ENCODE measurements at regions not wholly inside any gene's neighbourhood (a gene's known extent, or its start where the extent isn't known, plus 50 kb on each side); places are given as distances from the start of the nearest gene placed in this dataset.

DNA sequence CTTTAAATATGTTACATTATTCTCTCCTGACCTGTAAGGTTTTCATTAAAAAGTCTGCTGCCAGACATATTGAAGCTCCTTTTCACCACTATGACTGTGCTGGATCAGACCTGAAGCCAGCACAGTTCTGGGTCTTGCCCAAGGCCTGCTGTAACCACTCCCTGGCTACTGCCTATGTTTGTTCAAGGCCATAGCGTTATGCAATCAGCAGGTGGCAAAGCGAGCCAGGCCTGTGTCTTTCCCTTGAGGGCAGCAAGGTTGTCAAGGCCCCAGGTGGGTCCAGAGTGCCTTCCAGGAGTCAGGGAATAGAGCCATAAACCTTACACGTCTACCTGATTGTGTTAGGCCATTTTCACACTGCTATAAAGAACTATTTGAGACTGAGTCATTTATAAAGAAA, 496.8 kb upstream of the PCDH9 start:
- TF ChIP-seq, protein P1, sequence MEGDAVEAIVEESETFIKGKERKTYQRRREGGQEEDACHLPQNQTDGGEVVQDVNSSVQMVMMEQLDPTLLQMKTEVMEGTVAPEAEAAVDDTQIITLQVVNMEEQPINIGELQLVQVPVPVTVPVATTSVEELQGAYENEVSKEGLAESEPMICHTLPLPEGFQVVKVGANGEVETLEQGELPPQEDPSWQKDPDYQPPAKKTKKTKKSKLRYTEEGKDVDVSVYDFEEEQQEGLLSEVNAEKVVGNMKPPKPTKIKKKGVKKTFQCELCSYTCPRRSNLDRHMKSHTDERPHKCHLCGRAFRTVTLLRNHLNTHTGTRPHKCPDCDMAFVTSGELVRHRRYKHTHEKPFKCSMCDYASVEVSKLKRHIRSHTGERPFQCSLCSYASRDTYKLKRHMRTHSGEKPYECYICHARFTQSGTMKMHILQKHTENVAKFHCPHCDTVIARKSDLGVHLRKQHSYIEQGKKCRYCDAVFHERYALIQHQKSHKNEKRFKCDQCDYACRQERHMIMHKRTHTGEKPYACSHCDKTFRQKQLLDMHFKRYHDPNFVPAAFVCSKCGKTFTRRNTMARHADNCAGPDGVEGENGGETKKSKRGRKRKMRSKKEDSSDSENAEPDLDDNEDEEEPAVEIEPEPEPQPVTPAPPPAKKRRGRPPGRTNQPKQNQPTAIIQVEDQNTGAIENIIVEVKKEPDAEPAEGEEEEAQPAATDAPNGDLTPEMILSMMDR (IDR thresholded peaks at IDR 0.05 in 8 of 11, conservative IDR thresholded peaks at IDR 0.05 in 3 of 11): no peak
- TF ChIP-seq POLR2A (IDR thresholded peaks at IDR 0.05): no peak
- TF ChIP-seq POLR2AphosphoS5 (IDR thresholded peaks at IDR 0.05): no peak

Measured in spleen (tissue), 7 donors.